Muscle of leg (tissue), 3 donors: ENCODE measurements at regions not wholly inside any gene's neighbourhood (a gene's known extent, or its start where the extent isn't known, plus 50 kb on each side); places are given as distances from the start of the nearest gene placed in this dataset.
"Not testable (repeated sequence)": the region's sequence is repeated elsewhere in the genome, so short reads cannot be mapped to it uniquely, and the experiment has no call there.

ENCODE experiments used
- DNase-seq: peaks from one replicate; pipeline ENCODE4 v3.0.0; 2013
- H3K27ac ChIP-seq: one replicate; pipeline ENCODE4 v1.5.1; 2013; ENCODE audit warnings: mild to moderate bottlenecking, low read length, control low read depth
- H3K27me3 ChIP-seq: one replicate; pipeline ENCODE4 v1.6.1; 2013; ENCODE audit warnings: low read length; ENCODE audit not compliant: control insufficient read depth, insufficient read depth
- H3K36me3 ChIP-seq: one replicate; pipeline ENCODE4 v1.6.1; 2013; ENCODE audit warnings: low read length; ENCODE audit not compliant: control insufficient read depth, insufficient read depth
- H3K4me1 ChIP-seq: one replicate; pipeline ENCODE4 v1.6.1; 2013; ENCODE audit warnings: low read length; ENCODE audit not compliant: control insufficient read depth, insufficient read depth
- H3K4me3 ChIP-seq: one replicate; pipeline ENCODE4 v1.5.1; 2013; ENCODE audit warnings: low read length, control low read depth
- H3K9me3 ChIP-seq: replicated peaks from 2 replicates; pipeline ENCODE4 v1.6.1; 2013; ENCODE audit warnings: low read depth, low read length; ENCODE audit not compliant: control insufficient read depth
- WGBS: methylation state at CpG from one replicate; pipeline ENCODE4 v1.1.5; 2013; ENCODE audit warnings: missing lambda C conversion rate; ENCODE audit not compliant: insufficient coverage; 5-methylcytosine and 5-hydroxymethylcytosine counted together

DNA sequence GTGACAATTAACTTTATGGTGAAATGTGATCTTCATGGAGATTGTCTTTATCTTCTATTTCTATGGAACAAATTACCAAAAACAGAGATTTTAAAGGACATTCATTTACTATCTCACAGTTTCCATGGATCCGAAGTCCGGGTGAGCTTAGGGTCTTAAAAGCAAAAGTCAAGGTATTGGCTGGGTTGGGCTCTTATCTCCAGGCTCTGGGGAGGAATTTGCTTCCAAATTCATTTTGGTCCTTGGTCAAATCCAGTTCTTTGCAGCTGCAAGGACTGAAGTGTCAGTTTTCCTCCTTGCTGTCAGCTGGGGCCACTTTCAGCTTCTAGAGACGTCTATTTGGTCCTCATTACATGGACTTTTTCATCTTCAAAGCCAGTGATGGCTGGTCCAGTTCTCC lies 395.8 kb upstream of the MAF start:
- DNase-seq, result peak; percentile 49
- no peaks in the 10 kb centered on the region for H3K4me1 ChIP-seq

GRCh38 chr16:79995315-79995714 lies 394.8 kb upstream of the MAF start:
- Histone ChIP-seq H3K27me3 (no peaks in the 10 kb centered on the region), H3K9me3 (no peaks in the 10 kb centered on the region), H3K36me3 (no peaks in the 10 kb centered on the region), H3K27ac (no peak overlapping the region), H3K4me1 (no peaks in the 10 kb centered on the region), H3K4me3 (no peak overlapping the region)
- no peak for DNase-seq
- 96% methylated on average over 6 of the region's 7 CpGs for WGBS

More for the DNA sequence above, 395.8 kb upstream of the MAF start:
- no peaks in the 10 kb centered on the region for H3K36me3 ChIP-seq
- H3K4me3 ChIP-seq, result no peak overlapping the region
- H3K27ac ChIP-seq, result no peak overlapping the region
- no peaks in the 10 kb centered on the region for H3K9me3 ChIP-seq
- H3K27me3 ChIP-seq, result no peaks in the 10 kb centered on the region
- WGBS, result 18% methylated on average over 1 of the region's 3 CpGs

GRCh38 chr16:79994418-79994817 lies 393.9 kb upstream of the MAF start:
- Histone ChIP-seq H3K36me3 (no peaks in the 10 kb centered on the region), H3K4me3 (no peak overlapping the region), H3K9me3 (no peaks in the 10 kb centered on the region), H3K27ac (no peak overlapping the region), H3K4me1 (no peaks in the 10 kb centered on the region), H3K27me3 (no peaks in the 10 kb centered on the region)
- DNase-seq, result no peak
- 76% methylated on average over 5 of the region's 5 CpGs for WGBS

GRCh38 chr16:79993629-79994209 lies 393.2 kb upstream of the MAF start:
- H3K36me3 ChIP-seq, result no peaks in the 10 kb centered on the region
- no peak overlapping the region for H3K4me3 ChIP-seq
- 87% methylated on average over 5 of the region's 5 CpGs for WGBS

DNA sequence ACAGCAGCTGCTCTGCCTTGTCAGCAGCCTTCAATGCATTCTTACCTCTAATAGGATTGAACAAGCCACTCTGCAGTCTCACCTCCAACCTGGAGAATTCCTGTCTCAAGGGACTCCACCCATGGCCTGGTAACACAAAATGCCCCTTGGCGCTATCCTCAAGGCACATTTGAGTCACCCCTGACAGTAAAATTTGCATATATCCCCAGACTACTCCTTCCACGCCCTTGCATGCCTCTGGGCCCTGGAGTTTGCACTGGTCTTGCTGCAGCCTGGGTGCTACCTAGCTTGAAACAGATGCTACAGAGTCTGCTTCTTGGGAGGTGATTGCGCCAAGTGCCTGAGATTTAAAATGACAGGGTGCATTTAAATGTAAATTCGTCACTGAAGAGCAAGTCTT lies 391.4 kb upstream of the MAF start:
- 94% methylated on average over 2 of the region's 4 CpGs for WGBS
- DNase-seq, result no peak
- Histone ChIP-seq H3K4me3 (no peak overlapping the region), H3K4me1 (no peaks in the 10 kb centered on the region), H3K27me3 (no peaks in the 10 kb centered on the region), H3K27ac (no peak overlapping the region), H3K9me3 (no peaks in the 10 kb centered on the region), H3K36me3 (no peaks in the 10 kb centered on the region)

More at GRCh38 chr16:79993629-79994209, 393.2 kb upstream of the MAF start:
- Histone ChIP-seq H3K4me1 (no peaks in the 10 kb centered on the region), H3K27me3 (no peaks in the 10 kb centered on the region), H3K27ac (no peak overlapping the region), H3K9me3 (no peaks in the 10 kb centered on the region)
- no peak for DNase-seq

DNA sequence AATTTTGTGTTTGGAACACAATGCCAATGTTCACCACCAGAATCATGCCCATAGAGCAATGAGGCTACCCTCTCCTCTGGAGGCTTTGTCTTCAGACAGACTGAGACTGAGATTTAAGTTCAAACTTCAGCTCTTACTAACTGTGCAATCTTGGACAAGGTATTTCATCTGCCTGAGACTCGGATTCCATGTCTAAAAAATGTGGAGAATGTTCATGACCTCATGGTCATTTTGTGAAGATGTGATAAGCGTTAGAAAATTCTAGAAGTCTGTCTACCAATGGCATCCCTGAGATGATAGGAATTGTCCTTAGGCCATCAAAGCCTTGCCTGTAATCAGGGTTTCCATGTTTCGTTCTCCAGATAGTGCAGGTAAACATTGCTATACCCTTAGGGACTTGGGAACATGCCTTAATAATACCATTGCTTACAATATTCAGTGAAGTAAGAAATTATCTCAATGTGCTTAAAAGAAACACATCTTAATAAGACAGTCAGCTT lies 388.2 kb upstream of the MAF start:
- H3K9me3 ChIP-seq, result no peaks in the 10 kb centered on the region
- H3K36me3 ChIP-seq, result no peaks in the 10 kb centered on the region
- no peak overlapping the region for H3K27ac ChIP-seq
- H3K27me3 ChIP-seq, result no peaks in the 10 kb centered on the region
- 69% methylated on average over 2 of the region's 3 CpGs for WGBS
- H3K4me1 ChIP-seq, result no peaks in the 10 kb centered on the region
- no peak for DNase-seq
- no peak overlapping the region for H3K4me3 ChIP-seq

DNA sequence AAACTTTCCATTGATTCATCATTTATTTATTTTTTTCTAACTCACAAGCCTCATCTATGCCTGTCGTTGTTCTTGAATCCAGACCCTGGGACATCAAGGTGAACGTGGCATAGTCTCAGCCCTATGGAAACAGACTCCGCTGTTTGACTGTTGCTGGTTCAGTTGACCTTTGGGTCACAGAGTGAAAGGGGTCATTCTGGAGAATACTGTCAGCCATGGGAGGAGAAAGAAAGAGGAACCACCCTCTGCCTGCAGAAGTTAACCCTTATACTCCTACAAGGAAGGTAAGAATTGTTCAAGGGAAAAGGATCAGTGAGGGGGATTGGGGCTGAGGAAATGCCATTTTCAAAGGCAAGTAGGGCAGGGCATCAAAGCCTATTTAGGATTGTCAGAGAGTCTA lies 387.6 kb upstream of the MAF start:
- no peaks in the 10 kb centered on the region for H3K27me3 ChIP-seq
- 70% methylated on average over 2 of the region's 3 CpGs for WGBS
- H3K36me3 ChIP-seq, result no peaks in the 10 kb centered on the region
- no peaks in the 10 kb centered on the region for H3K4me1 ChIP-seq
- no peaks in the 10 kb centered on the region for H3K9me3 ChIP-seq
- H3K4me3 ChIP-seq, result no peak overlapping the region
- H3K27ac ChIP-seq, result no peak overlapping the region
- DNase-seq, result no peak

GRCh38 chr16:79986352-79986751 lies 385.8 kb upstream of the MAF start:
- Histone ChIP-seq H3K4me1 (no peaks in the 10 kb centered on the region), H3K27ac (no peak overlapping the region), H3K4me3 (no peak overlapping the region), H3K9me3 (no peaks in the 10 kb centered on the region), H3K27me3 (no peaks in the 10 kb centered on the region), H3K36me3 (no peaks in the 10 kb centered on the region)
- peak; percentile 31 for DNase-seq
- WGBS, result 40% methylated on average over 1 of the region's 4 CpGs

GRCh38 chr16:79985606-79986005 lies 385.1 kb upstream of the MAF start:
- Histone ChIP-seq H3K9me3 (no peaks in the 10 kb centered on the region), H3K4me3 (no peak overlapping the region), H3K27me3 (no peaks in the 10 kb centered on the region), H3K4me1 (no peaks in the 10 kb centered on the region), H3K27ac (no peak overlapping the region), H3K36me3 (no peaks in the 10 kb centered on the region)
- DNase-seq, result peak; percentile 67
- WGBS, result no CpG with 5 or more reads among the region's 3 CpGs

DNA sequence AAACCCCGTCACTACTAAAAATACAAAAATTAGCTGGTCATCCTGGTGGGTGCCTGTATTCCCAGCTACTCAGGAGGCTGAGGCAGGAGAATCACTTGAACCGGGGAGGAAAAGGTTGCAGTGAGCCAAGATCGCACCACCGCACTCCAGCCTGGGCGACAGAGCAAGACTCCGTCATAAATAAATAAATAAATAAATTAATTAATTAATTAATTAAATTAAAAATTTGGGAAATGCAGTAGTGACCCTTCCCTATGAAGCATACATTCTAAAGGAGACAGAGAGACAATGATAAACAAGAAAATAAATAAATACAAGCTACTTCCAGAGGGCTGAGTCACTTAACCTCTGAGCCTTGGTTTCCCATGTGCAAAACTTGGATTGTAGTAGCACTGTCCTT lies 383.6 kb upstream of the MAF start:
- H3K4me1 ChIP-seq, H3K36me3 ChIP-seq, H3K27ac ChIP-seq, DNase-seq, H3K9me3 ChIP-seq, H3K27me3 ChIP-seq, H3K4me3 ChIP-seq: not testable (repeated sequence)
- WGBS, result no CpG with 5 or more reads among the region's 6 CpGs

DNA sequence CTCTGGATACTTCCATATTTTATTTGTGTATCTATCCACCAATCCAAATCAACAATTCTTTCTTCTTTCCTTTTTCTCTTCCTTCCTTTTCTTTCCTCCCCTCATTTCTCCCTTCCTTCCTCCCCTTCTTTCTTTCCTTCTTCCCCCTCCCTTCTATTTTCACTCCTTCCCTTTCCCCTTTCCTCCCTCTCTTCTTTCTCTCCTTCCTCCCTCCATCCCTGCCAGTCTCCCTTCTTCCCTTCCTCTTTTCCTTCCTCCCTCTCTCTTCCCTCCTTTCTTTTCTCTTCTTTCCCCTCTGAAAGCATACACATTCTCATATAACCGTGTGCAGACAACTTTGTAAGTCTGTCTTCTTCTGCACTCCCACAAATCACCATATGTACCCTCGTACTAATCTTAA lies 382.3 kb upstream of the MAF start:
- no peak for DNase-seq
- no peaks in the 10 kb centered on the region for H3K9me3 ChIP-seq
- H3K4me3 ChIP-seq, result no peak overlapping the region
- H3K27ac ChIP-seq, result no peak overlapping the region
- H3K27me3 ChIP-seq, result no peaks in the 10 kb centered on the region
- H3K36me3 ChIP-seq, result no peaks in the 10 kb centered on the region
- no CpG with 5 or more reads among the region's 2 CpGs for WGBS
- H3K4me1 ChIP-seq, result no peaks in the 10 kb centered on the region
